ENCODE measurements at regions not wholly inside any gene's neighbourhood (a gene's known extent, or its start where the extent isn't known, plus 50 kb on each side); places are given as distances from the start of the nearest gene placed in this dataset.
"Not testable (repeated sequence)": the region's sequence is repeated elsewhere in the genome, so short reads cannot be mapped to it uniquely, and the experiment has no call there.

DNA sequence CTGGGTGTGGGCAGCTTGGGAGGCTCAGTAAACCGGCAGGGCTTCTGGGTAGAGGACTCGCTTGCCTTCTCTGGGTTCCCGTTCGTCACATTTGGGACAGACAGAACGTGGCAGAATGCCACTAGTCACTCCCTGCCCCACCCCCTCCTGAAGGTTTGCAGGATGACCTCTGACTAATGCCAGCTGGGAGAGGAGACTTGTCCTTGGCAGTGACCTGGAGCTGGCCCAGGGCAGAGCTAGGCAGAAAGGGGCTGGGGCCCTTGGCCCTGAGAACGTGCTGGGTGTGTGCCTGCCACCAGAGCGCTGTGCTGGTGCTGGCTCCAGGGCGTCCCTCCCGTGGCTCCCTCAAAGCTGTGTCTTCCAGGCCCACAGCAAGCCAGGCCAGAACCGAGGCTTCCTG, 197.8 kb upstream of the TP53TG3 start:
- TF ChIP-seq, protein P1, sequence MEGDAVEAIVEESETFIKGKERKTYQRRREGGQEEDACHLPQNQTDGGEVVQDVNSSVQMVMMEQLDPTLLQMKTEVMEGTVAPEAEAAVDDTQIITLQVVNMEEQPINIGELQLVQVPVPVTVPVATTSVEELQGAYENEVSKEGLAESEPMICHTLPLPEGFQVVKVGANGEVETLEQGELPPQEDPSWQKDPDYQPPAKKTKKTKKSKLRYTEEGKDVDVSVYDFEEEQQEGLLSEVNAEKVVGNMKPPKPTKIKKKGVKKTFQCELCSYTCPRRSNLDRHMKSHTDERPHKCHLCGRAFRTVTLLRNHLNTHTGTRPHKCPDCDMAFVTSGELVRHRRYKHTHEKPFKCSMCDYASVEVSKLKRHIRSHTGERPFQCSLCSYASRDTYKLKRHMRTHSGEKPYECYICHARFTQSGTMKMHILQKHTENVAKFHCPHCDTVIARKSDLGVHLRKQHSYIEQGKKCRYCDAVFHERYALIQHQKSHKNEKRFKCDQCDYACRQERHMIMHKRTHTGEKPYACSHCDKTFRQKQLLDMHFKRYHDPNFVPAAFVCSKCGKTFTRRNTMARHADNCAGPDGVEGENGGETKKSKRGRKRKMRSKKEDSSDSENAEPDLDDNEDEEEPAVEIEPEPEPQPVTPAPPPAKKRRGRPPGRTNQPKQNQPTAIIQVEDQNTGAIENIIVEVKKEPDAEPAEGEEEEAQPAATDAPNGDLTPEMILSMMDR (IDR thresholded peaks at IDR 0.05) = not testable (repeated sequence)
- TF ChIP-seq SIN3A (IDR thresholded peaks at IDR 0.05; ENCODE audit: borderline replicate concordance, insufficient read depth, low read depth, low read length) = not testable (repeated sequence)

Measured in Panc1 (cell line).